Lower lobe of right lung (tissue), 2 donors: ENCODE measurements at regions not wholly inside any gene's neighbourhood (a gene's known extent, or its start where the extent isn't known, plus 50 kb on each side); places are given as distances from the start of the nearest gene placed in this dataset.

Experiments
- ATAC-seq, 2 donors: fragments of 200-7000 bp; cut with Tn5 transposase; one replicate each; pipeline ENCODE4 v1.9.1; 2020 to 2022; ENCODE audit warnings: mild to moderate bottlenecking in 2 of 2, moderate library complexity in 2 of 2
- DNase-seq: peaks from one replicate; pipeline ENCODE4 v3.0.0-alpha.2; 2020
- H3K27ac ChIP-seq: fragments of 200-600 bp; one replicate; pipeline ENCODE4 v1.8.0; 2022
- H3K27me3 ChIP-seq: fragments of 200-600 bp; one replicate; pipeline ENCODE4 v1.8.0; 2022; ENCODE audit warnings: low read depth
- H3K36me3 ChIP-seq: fragments of 200-600 bp; one replicate; pipeline ENCODE4 v1.8.0; 2022; ENCODE audit warnings: mild to moderate bottlenecking
- H3K4me1 ChIP-seq: fragments of 200-600 bp; one replicate; pipeline ENCODE4 v1.8.0; 2022
- H3K4me3 ChIP-seq: fragments of 200-600 bp; one replicate; pipeline ENCODE4 v1.8.0; 2022; ENCODE audit warnings: mild to moderate bottlenecking
- H3K9me3 ChIP-seq: fragments of 200-600 bp; one replicate; pipeline ENCODE4 v1.8.0; 2022
- CTCF ChIP-seq: fragments of 200-600 bp; IDR thresholded peaks from one replicate; pipeline ENCODE4 v1.8.0; 2022; ENCODE audit warnings: antibody characterized with exemption, mild to moderate bottlenecking
- intact Hi-C: fragments of 100-400 bp; cut with DNase I; formaldehyde crosslinking; loops from one replicate; pipeline ENCODE4 v1.11.0; 2022
- donor health status: DM: no; HTN: yes; CAD: no; lungs with severe emphysema.

GRCh38 chr3:21067031-21067813 is 683.8 kb downstream of the ZNF385D start:
- Histone ChIP-seq H3K27ac (no peak overlapping the region), H3K36me3 (no peaks in the 10 kb centered on the region), H3K9me3 (no peaks in the 10 kb centered on the region), H3K4me1 (no peaks in the 10 kb centered on the region), H3K4me3 (no peak overlapping the region), H3K27me3 (no peaks in the 10 kb centered on the region)
- no peak for DNase-seq
- intact Hi-C loops: no loop called here
- ATAC-seq: no peak
- TF ChIP-seq CTCF: no peak

- Histone ChIP-seq H3K27ac (no peak overlapping the region), H3K9me3 (no peaks in the 10 kb centered on the region), H3K36me3 (no peaks in the 10 kb centered on the region), H3K4me3 (no peak overlapping the region), H3K27me3 (no peaks in the 10 kb centered on the region), H3K4me1 (no peaks in the 10 kb centered on the region)
- DNase-seq: no peak
- no peak for TF ChIP-seq CTCF
- no peak for ATAC-seq
- intact Hi-C loops: no loop called here
Observed at GRCh38 chr3:21062831-21063294, 688.1 kb downstream of the ZNF385D start.

- H3K9me3 ChIP-seq: no peaks in the 10 kb centered on the region
- TF ChIP-seq CTCF: no peak
- no peak overlapping the region for H3K4me3 ChIP-seq
- H3K4me1 ChIP-seq: no peaks in the 10 kb centered on the region
- DNase-seq (no peak), ATAC-seq (no peak)
- no peaks in the 10 kb centered on the region for H3K36me3 ChIP-seq
- no peaks in the 10 kb centered on the region for H3K27me3 ChIP-seq
- intact Hi-C loops: no loop called here
- H3K27ac ChIP-seq: no peak overlapping the region
Observed at GRCh38 chr3:21059404-21059803, 691.6 kb downstream of the ZNF385D start.

- no peaks in the 10 kb centered on the region for H3K36me3 ChIP-seq
- no peaks in the 10 kb centered on the region for H3K27me3 ChIP-seq
- no peak for TF ChIP-seq CTCF
- H3K4me1 ChIP-seq: no peaks in the 10 kb centered on the region
- no peaks in the 10 kb centered on the region for H3K9me3 ChIP-seq
- no peak overlapping the region for H3K4me3 ChIP-seq
- ATAC-seq (no peak), DNase-seq (no peak)
- H3K27ac ChIP-seq: no peak overlapping the region
- intact Hi-C loops: no loop called here
Observed at GRCh38 chr3:21056293-21056692, 694.7 kb downstream of the ZNF385D start.

- no peaks in the 10 kb centered on the region for H3K9me3 ChIP-seq
- no peak for TF ChIP-seq CTCF
- DNase-seq: no peak
- ATAC-seq: no peak
- no peaks in the 10 kb centered on the region for H3K27me3 ChIP-seq
- no peak overlapping the region for H3K4me3 ChIP-seq
- no peaks in the 10 kb centered on the region for H3K4me1 ChIP-seq
- intact Hi-C loops: no loop called here
- no peaks in the 10 kb centered on the region for H3K36me3 ChIP-seq
- H3K27ac ChIP-seq: no peak overlapping the region
Observed at GRCh38 chr3:21055015-21055414, 696.0 kb downstream of the ZNF385D start.
